Adrenal gland (tissue), 5 donors: ENCODE measurements at regions not wholly inside any gene's neighbourhood (a gene's known extent, or its start where the extent isn't known, plus 50 kb on each side); places are given as distances from the start of the nearest gene placed in this dataset.

Experiments used
- POLR2A ChIP-seq, 2 donors: fragments of 450-650 bp; IDR thresholded peaks; one replicate each; pipeline ENCODE4 v1.6.1; 2017; ENCODE audit warnings: antibody characterized with exemption in 2 of 2, mild to moderate bottlenecking in 2 of 2, moderate library complexity in 1 of 2
- TF ChIP-seq, protein P1 (sequence below), 6 experiments: fragments of 450-650 bp in 4 of 6; fragments of 200-600 bp in 2 of 6; sonication (generic) in 1 of 6; IDR thresholded peaks; 1 replicate in 5 of 6; 2 replicates in 1 of 6; pipeline versions ENCODE4 v1.5.1 to v1.8.0; 2016 to 2021; ENCODE audit warnings: antibody characterized with exemption in 6 of 6, mild to moderate bottlenecking in 2 of 6, moderate library complexity in 1 of 6
- donor health status: DM: no; HTN: no; CAD: no.

DNA sequence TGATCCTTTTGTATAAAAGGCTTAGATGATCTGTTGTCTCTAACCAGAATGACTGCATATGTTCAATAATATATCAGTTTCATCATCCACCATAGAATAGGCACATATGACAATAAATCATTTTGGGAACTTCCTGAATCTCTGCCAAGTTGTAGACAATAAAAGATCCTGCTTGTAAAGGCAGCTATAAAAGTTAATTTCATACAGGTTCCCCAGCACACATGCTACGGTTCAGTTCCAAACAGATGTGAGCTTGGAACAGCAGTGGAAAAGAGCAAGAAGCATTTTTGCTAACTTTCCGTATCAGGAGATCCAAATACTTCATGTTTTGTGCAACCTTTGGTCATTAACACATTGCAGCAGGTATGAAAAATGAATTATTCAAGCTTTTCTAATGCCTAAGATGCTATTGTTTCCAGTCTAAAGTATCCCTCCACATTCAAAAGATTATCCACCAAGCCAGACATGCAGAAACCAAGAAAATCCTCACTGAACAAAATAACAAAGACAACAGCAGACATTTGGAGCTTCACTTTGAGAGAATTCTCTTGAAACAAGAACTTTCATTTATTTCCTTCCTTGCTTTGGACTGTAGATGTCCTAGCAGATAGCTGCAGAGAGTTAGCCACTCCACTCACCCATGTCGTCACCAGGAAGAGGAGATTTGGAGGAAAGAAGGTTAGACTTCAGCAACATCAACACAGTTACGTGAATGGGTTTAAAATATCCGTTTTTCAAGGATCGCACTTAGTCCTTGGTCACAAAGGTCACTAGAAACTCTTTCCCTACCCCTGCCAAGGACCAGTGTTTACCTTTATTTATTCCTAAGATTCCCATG, 453.5 kb upstream of the JARID2 start:
- no peak for TF ChIP-seq POLR2A (IDR thresholded peaks at IDR 0.05)
- TF ChIP-seq, protein P1, sequence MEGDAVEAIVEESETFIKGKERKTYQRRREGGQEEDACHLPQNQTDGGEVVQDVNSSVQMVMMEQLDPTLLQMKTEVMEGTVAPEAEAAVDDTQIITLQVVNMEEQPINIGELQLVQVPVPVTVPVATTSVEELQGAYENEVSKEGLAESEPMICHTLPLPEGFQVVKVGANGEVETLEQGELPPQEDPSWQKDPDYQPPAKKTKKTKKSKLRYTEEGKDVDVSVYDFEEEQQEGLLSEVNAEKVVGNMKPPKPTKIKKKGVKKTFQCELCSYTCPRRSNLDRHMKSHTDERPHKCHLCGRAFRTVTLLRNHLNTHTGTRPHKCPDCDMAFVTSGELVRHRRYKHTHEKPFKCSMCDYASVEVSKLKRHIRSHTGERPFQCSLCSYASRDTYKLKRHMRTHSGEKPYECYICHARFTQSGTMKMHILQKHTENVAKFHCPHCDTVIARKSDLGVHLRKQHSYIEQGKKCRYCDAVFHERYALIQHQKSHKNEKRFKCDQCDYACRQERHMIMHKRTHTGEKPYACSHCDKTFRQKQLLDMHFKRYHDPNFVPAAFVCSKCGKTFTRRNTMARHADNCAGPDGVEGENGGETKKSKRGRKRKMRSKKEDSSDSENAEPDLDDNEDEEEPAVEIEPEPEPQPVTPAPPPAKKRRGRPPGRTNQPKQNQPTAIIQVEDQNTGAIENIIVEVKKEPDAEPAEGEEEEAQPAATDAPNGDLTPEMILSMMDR (IDR thresholded peaks at IDR 0.05): no peak
